Coronary artery (tissue), 2 donors: ENCODE measurements at regions not wholly inside any gene's neighbourhood (a gene's known extent, or its start where the extent isn't known, plus 50 kb on each side); places are given as distances from the start of the nearest gene placed in this dataset.

Experiments used
- DNase-seq: peaks from one replicate; pipeline ENCODE4 v3.0.0-alpha.2; 2017; ENCODE audit warnings: low spot score
- H3K27ac ChIP-seq, 2 donors: fragments of 200-600 bp; sonication (generic); one replicate each; pipeline ENCODE4 v1.5.1; 2016 to 2019
- H3K4me3 ChIP-seq: fragments of 200-600 bp; sonication (generic); 2 replicates; pipeline ENCODE4 v1.5.1; 2016; ENCODE audit warnings: mild to moderate bottlenecking, moderate library complexity
- CTCF ChIP-seq: fragments of 200-600 bp; sonication (generic); IDR thresholded peaks from one replicate; pipeline ENCODE4 v1.5.1; 2019; ENCODE audit warnings: antibody characterized with exemption

- no peak for TF ChIP-seq CTCF
- no peak overlapping the region for H3K4me3 ChIP-seq
These were observed 353.2 kb downstream of the CRPPA start for GRCh38 chr7:16068183-16068582.

GRCh38 chr7:16067711-16068110 is 353.6 kb downstream of the CRPPA start:
- Histone ChIP-seq H3K27ac (peak overlapping the region; percentile 25 to 76), H3K4me3 (peak overlapping the region; percentile 38)
- DNase-seq = no peak
- no peak for TF ChIP-seq CTCF

More at GRCh38 chr7:16068183-16068582, 353.2 kb downstream of the CRPPA start:
- DNase-seq = no peak
- peak overlapping the region; percentile 25 to 76 for H3K27ac ChIP-seq

GRCh38 chr7:16066805-16067459 is 354.4 kb downstream of the CRPPA start:
- no peak for DNase-seq
- Histone ChIP-seq H3K4me3 (peak overlapping the region; percentile 38), H3K27ac (peak overlapping the region; percentile 25 to 76)
- TF ChIP-seq CTCF = no peak

- no peak for TF ChIP-seq CTCF
- no peak for DNase-seq
- no peak overlapping the region for H3K4me3 ChIP-seq
- H3K27ac ChIP-seq = peak overlapping the region in 1 of 2 donors; percentile 30
These were observed 355.4 kb downstream of the CRPPA start for GRCh38 chr7:16065939-16066338.

GRCh38 chr7:16063716-16064675 is 357.3 kb downstream of the CRPPA start:
- Histone ChIP-seq H3K4me3 (peak overlapping the region; percentile 26), H3K27ac (peak overlapping the region in 1 of 2 donors; percentile 54)
- DNase-seq = no peak
- no peak for TF ChIP-seq CTCF

GRCh38 chr7:16063221-16063620 is 358.1 kb downstream of the CRPPA start:
- Histone ChIP-seq H3K4me3 (peak overlapping the region; percentile 26), H3K27ac (peak overlapping the region in 1 of 2 donors; percentile 54)
- DNase-seq = no peak
- no peak for TF ChIP-seq CTCF
